SK-N-SH treated with all-trans-retinoic acid at 6 μM for 48 hours (cell line): ENCODE measurements at regions not wholly inside any gene's neighbourhood (a gene's known extent, or its start where the extent isn't known, plus 50 kb on each side); places are given as distances from the start of the nearest gene placed in this dataset.

Experiments
- CREB5 ChIP-seq: fragments of 250-450 bp; sonication (Bioruptor Pico); IDR thresholded peaks from 2 replicates; pipeline ENCODE4 v1.5.1; 2020; ENCODE audit warnings: low read depth, mild to moderate bottlenecking, moderate library complexity
- ISL1 ChIP-seq: fragments of 250-450 bp; sonication (Bioruptor Pico); IDR thresholded peaks from 2 replicates; pipeline ENCODE4 v2.1.2; 2022; ENCODE audit warnings: mild to moderate bottlenecking, moderate library complexity

GRCh38 chr2:180873219-180873618 is 107.2 kb upstream of the UBE2E3 start:
- TF ChIP-seq ISL1 (CRISPR knock-in tag) (no peak), CREB5 (CRISPR knock-in tag) (no peak)
